Upper lobe of left lung (tissue), 4 donors: ENCODE measurements at regions not wholly inside any gene's neighbourhood (a gene's known extent, or its start where the extent isn't known, plus 50 kb on each side); places are given as distances from the start of the nearest gene placed in this dataset.

ENCODE experiments used
- CTCF ChIP-seq, 6 experiments: fragments of 450-650 bp in 4 of 6; fragments of 200-600 bp in 2 of 6; sonication (generic) in 2 of 6; IDR thresholded peaks; one replicate each; pipeline ENCODE4 v1.5.1; 2016 to 2019; ENCODE audit warnings: antibody characterized with exemption in 6 of 6
- POLR2A ChIP-seq, 4 donors: fragments of 450-650 bp; IDR thresholded peaks; one replicate each; pipeline ENCODE4 v1.5.1; 2016 to 2017; ENCODE audit warnings: antibody characterized with exemption in 4 of 4, mild to moderate bottlenecking in 2 of 4
- POLR2AphosphoS5 ChIP-seq, 2 donors: sonication (generic); formaldehyde crosslinking; IDR thresholded peaks; one replicate each; pipeline ENCODE4 v1.5.1; 2017; ENCODE audit warnings: antibody characterized with exemption in 2 of 2

- no peak for TF ChIP-seq POLR2AphosphoS5 (IDR thresholded peaks at IDR 0.05)
- TF ChIP-seq CTCF (IDR thresholded peaks at IDR 0.05) = no peak
- no peak for TF ChIP-seq POLR2A (IDR thresholded peaks at IDR 0.05)
Measured at GRCh38 chr11:71190551-71190950, 61.8 kb downstream of the SHANK2 start.
